ENCODE measurements at regions not wholly inside any gene's neighbourhood (a gene's known extent, or its start where the extent isn't known, plus 50 kb on each side); places are given as distances from the start of the nearest gene placed in this dataset.

DNA sequence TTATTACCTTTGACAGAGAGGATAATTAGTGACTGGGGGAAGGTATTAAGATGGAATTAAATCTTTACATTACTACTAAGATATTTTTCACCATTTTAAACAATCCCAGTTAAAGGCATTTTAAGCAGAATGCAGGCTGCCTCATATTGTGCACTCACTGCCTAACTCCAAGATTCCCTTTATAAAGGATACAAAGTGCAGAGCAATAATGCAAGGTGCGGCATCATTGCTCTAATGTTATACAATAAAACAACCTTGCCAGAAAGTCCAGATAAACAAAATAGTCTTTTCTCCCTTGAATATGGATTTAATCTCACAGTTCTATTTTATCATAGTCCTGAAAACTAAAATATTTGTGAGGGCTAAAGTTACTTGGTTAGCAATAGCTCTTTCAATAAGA lies 1031.6 kb upstream of the SEMA6D start:
- TF ChIP-seq CTCF (IDR thresholded peaks at IDR 0.05; ENCODE audit: insufficient read depth, low read depth, low read length), result no peak
- no peak for TF ChIP-seq EZH2 (IDR thresholded peaks at IDR 0.05; ENCODE audit: insufficient read depth, low read length)

All from astrocyte (in vitro differentiated cells and primary cell).